ENCODE measurements at regions not wholly inside any gene's neighbourhood (a gene's known extent, or its start where the extent isn't known, plus 50 kb on each side); places are given as distances from the start of the nearest gene placed in this dataset.

DNA sequence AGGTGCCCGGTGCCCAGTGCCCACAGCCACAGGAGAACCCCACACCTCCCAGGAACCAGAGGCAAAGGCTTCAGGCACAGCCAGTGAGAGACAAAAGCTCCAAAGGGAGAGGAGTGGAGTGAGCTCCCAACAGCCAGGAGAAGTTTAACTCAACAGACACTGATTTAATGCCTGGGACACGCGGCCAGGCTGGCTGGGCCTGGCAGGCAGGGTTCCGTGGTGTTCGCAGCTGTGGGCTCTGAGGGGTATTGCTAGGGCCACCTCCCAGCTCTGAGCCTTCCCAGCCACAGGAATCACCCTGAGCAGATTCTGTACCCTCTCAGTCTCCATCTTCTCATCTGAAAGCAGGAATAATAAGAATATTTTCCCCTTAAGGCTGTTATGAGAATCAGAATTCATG, 222.5 kb downstream of the NPHP4 start:
- TF ChIP-seq, protein P1, sequence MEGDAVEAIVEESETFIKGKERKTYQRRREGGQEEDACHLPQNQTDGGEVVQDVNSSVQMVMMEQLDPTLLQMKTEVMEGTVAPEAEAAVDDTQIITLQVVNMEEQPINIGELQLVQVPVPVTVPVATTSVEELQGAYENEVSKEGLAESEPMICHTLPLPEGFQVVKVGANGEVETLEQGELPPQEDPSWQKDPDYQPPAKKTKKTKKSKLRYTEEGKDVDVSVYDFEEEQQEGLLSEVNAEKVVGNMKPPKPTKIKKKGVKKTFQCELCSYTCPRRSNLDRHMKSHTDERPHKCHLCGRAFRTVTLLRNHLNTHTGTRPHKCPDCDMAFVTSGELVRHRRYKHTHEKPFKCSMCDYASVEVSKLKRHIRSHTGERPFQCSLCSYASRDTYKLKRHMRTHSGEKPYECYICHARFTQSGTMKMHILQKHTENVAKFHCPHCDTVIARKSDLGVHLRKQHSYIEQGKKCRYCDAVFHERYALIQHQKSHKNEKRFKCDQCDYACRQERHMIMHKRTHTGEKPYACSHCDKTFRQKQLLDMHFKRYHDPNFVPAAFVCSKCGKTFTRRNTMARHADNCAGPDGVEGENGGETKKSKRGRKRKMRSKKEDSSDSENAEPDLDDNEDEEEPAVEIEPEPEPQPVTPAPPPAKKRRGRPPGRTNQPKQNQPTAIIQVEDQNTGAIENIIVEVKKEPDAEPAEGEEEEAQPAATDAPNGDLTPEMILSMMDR (IDR thresholded peaks at IDR 0.05) = no peak
- TF ChIP-seq POLR2A (IDR thresholded peaks at IDR 0.05) (no peak), POLR2AphosphoS5 (IDR thresholded peaks at IDR 0.05) (no peak), EP300 (IDR thresholded peaks at IDR 0.05) (no peak)
